Upper lobe of left lung (tissue), 4 donors: ENCODE measurements at regions not wholly inside any gene's neighbourhood (a gene's known extent, or its start where the extent isn't known, plus 50 kb on each side); places are given as distances from the start of the nearest gene placed in this dataset.

Experiments
- CTCF ChIP-seq, 6 experiments: fragments of 450-650 bp in 4 of 6; fragments of 200-600 bp in 2 of 6; sonication (generic) in 2 of 6; IDR thresholded peaks; one replicate each; pipeline ENCODE4 v1.5.1; 2016 to 2019; ENCODE audit warnings: antibody characterized with exemption in 6 of 6
- EP300 ChIP-seq, 4 donors: sonication (generic); formaldehyde crosslinking; IDR thresholded peaks; one replicate each; pipeline ENCODE4 v1.5.1; 2017; ENCODE audit warnings: antibody characterized with exemption in 4 of 4, control low read depth in 2 of 4

- TF ChIP-seq CTCF (IDR thresholded peaks at IDR 0.05) (no peak), EP300 (IDR thresholded peaks at IDR 0.05) (no peak)
Measured at GRCh38 chr6:164906766-164907165, 402.6 kb downstream of the C6orf118 start.
